H1 (cell line): ENCODE measurements at regions not wholly inside any gene's neighbourhood (a gene's known extent, or its start where the extent isn't known, plus 50 kb on each side); places are given as distances from the start of the nearest gene placed in this dataset.

Experiments
- FOSL1 ChIP-seq: IDR thresholded peaks from 2 replicates; pipeline ENCODE4 v1.6.1; 2011; ENCODE audit warnings: mild to moderate bottlenecking, low read depth, low read length, moderate library complexity; ENCODE audit not compliant: insufficient read depth
- GABPA ChIP-seq: IDR thresholded peaks from 2 replicates; pipeline ENCODE4 v1.6.1; 2011; ENCODE audit warnings: mild to moderate bottlenecking, low read length, moderate library complexity, borderline replicate concordance; ENCODE audit not compliant: insufficient read depth
- POLR2A ChIP-seq, 2 experiments: IDR thresholded peaks; 1 replicate in 1 of 2; 2 replicates in 1 of 2; pipeline ENCODE4 v1.6.1; 2011; ENCODE audit warnings: low read depth in 2 of 2, low read length in 2 of 2, mild to moderate bottlenecking in 2 of 2; ENCODE audit errors: control extremely low read depth in 1 of 2
- POLR2AphosphoS5 ChIP-seq: IDR thresholded peaks from 2 replicates; pipeline ENCODE4 v1.6.1; 2011; ENCODE audit warnings: low read depth, low read length
- RXRA ChIP-seq: IDR thresholded peaks from 2 replicates; pipeline ENCODE4 v1.6.1; 2011; ENCODE audit warnings: low read depth, mild to moderate bottlenecking, low read length, moderate library complexity; ENCODE audit not compliant: insufficient read depth
- TAF1 ChIP-seq: IDR thresholded peaks from 2 replicates; pipeline ENCODE4 v1.6.1; 2011; ENCODE audit warnings: mild to moderate bottlenecking, low read depth, low read length
- TF ChIP-seq, protein P1 (sequence below): fragments of 300-600 bp; sonication (generic); IDR thresholded peaks from 2 replicates; pipeline ENCODE4 v1.7.1; 2012; ENCODE audit warnings: low read length, moderate library complexity, mild to moderate bottlenecking, inconsistent platforms; ENCODE audit not compliant: insufficient replicate concordance

DNA sequence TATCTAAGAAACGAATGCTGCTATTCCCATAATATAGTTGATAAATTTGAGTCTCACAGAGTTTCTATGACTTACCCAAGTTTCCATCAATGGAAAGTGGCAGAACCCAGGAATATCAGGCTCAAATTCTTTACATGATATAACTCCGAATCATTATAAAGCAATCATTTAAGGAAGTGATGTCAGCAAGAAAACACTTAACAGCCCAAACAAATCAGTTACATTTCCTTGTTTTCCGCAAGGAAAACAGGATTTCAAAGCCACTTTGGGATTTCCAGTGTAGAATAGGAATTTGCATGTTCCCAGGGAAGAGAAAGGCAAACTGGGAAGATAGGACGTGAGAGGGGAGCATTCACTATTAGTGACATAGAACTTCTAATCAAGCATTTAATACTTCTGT is 311.4 kb upstream of the GOT2 start (continued):
- TF ChIP-seq, protein P1, sequence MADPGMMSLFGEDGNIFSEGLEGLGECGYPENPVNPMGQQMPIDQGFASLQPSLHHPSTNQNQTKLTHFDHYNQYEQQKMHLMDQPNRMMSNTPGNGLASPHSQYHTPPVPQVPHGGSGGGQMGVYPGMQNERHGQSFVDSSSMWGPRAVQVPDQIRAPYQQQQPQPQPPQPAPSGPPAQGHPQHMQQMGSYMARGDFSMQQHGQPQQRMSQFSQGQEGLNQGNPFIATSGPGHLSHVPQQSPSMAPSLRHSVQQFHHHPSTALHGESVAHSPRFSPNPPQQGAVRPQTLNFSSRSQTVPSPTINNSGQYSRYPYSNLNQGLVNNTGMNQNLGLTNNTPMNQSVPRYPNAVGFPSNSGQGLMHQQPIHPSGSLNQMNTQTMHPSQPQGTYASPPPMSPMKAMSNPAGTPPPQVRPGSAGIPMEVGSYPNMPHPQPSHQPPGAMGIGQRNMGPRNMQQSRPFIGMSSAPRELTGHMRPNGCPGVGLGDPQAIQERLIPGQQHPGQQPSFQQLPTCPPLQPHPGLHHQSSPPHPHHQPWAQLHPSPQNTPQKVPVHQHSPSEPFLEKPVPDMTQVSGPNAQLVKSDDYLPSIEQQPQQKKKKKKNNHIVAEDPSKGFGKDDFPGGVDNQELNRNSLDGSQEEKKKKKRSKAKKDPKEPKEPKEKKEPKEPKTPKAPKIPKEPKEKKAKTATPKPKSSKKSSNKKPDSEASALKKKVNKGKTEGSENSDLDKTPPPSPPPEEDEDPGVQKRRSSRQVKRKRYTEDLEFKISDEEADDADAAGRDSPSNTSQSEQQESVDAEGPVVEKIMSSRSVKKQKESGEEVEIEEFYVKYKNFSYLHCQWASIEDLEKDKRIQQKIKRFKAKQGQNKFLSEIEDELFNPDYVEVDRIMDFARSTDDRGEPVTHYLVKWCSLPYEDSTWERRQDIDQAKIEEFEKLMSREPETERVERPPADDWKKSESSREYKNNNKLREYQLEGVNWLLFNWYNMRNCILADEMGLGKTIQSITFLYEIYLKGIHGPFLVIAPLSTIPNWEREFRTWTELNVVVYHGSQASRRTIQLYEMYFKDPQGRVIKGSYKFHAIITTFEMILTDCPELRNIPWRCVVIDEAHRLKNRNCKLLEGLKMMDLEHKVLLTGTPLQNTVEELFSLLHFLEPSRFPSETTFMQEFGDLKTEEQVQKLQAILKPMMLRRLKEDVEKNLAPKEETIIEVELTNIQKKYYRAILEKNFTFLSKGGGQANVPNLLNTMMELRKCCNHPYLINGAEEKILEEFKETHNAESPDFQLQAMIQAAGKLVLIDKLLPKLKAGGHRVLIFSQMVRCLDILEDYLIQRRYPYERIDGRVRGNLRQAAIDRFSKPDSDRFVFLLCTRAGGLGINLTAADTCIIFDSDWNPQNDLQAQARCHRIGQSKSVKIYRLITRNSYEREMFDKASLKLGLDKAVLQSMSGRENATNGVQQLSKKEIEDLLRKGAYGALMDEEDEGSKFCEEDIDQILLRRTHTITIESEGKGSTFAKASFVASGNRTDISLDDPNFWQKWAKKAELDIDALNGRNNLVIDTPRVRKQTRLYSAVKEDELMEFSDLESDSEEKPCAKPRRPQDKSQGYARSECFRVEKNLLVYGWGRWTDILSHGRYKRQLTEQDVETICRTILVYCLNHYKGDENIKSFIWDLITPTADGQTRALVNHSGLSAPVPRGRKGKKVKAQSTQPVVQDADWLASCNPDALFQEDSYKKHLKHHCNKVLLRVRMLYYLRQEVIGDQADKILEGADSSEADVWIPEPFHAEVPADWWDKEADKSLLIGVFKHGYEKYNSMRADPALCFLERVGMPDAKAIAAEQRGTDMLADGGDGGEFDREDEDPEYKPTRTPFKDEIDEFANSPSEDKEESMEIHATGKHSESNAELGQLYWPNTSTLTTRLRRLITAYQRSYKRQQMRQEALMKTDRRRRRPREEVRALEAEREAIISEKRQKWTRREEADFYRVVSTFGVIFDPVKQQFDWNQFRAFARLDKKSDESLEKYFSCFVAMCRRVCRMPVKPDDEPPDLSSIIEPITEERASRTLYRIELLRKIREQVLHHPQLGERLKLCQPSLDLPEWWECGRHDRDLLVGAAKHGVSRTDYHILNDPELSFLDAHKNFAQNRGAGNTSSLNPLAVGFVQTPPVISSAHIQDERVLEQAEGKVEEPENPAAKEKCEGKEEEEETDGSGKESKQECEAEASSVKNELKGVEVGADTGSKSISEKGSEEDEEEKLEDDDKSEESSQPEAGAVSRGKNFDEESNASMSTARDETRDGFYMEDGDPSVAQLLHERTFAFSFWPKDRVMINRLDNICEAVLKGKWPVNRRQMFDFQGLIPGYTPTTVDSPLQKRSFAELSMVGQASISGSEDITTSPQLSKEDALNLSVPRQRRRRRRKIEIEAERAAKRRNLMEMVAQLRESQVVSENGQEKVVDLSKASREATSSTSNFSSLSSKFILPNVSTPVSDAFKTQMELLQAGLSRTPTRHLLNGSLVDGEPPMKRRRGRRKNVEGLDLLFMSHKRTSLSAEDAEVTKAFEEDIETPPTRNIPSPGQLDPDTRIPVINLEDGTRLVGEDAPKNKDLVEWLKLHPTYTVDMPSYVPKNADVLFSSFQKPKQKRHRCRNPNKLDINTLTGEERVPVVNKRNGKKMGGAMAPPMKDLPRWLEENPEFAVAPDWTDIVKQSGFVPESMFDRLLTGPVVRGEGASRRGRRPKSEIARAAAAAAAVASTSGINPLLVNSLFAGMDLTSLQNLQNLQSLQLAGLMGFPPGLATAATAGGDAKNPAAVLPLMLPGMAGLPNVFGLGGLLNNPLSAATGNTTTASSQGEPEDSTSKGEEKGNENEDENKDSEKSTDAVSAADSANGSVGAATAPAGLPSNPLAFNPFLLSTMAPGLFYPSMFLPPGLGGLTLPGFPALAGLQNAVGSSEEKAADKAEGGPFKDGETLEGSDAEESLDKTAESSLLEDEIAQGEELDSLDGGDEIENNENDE = no peak
- TF ChIP-seq TAF1 = no peak
- TF ChIP-seq FOSL1 = no peak
- no peak for TF ChIP-seq RXRA
- TF ChIP-seq POLR2AphosphoS5 = no peak
- TF ChIP-seq POLR2A (IDR thresholded peaks at IDR 0.05; ENCODE audit: control extremely low read depth in 1 of 2, low read depth in 2 of 2, low read length in 2 of 2) = no peak
- no peak for TF ChIP-seq GABPA
